GM18868 (cell line): ENCODE measurements at regions not wholly inside any gene's neighbourhood (a gene's known extent, or its start where the extent isn't known, plus 50 kb on each side); places are given as distances from the start of the nearest gene placed in this dataset.
"Not testable (repeated sequence)": the region's sequence is repeated elsewhere in the genome, so short reads cannot be mapped to it uniquely, and the experiment has no call there.

Experiments used
- ATAC-seq: cut with Tn5 transposase; IDR thresholded peaks from one replicate; pipeline ENCODE4 v1.9.1; 2021; ENCODE audit warnings: mild to moderate bottlenecking, moderate library complexity; ENCODE audit not compliant: unreplicated experiment

DNA sequence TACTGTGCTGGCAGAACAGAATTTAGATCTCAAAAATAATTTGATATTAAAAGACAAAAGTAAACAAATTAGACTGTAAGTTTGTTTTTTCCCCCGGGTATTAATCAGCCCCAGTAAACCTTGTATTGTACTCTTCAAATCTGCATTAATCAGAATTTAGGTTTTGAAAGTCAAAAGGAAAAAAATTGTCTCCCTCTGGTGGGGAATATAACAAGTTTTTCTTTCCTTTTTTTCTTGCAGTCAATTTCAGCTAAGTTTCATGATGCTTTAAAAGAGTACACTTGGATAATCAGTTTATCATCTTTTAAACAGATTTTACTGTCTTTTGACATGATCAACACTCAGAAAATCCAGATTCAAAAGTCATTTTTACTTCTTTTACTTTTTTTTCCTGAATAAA lies 134.5 kb upstream of the PKN2 start:
- no peak for ATAC-seq

- ATAC-seq: no peak
Measured at GRCh38 chr1:88552226-88552625, 131.8 kb upstream of the PKN2 start.

DNA sequence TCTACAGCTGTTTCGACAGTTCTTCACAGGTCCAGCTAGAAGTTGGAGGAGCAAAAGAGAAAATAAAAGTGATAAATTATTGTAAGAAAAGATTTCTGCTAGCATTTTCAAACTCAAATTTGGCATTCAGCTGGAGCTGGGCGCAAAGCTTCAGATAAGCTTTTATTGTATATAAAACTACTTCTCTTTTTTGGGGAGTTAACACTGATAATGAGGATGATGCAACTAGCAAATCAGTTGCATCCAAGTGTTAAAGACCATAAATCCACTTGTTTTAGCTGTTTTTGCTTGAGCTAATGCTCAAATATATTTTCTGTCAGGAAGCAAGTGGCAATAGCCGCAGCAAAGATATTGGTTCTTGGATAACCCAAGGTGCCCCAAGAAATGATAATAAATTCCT lies 127.1 kb upstream of the PKN2 start:
- no peak for ATAC-seq

DNA sequence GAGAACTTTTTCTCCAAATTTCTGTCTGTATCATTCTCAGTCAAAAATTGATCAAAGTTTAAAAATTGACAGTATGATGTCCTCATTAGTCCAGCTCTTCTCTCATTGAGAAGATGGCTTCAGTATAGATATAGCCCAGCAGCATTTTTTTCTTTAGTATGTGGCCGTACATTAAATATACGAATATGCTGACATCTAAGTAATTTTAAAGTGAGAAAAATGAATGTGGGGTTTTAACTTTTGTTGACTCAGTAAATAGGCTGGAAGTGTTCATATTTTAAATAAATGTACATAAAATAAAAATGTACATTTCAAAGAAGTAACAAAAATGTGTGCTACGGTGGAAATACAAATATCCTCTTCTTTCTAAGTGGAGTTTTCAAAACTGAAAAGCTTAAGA lies 123.5 kb upstream of the PKN2 start:
- no peak for ATAC-seq

DNA sequence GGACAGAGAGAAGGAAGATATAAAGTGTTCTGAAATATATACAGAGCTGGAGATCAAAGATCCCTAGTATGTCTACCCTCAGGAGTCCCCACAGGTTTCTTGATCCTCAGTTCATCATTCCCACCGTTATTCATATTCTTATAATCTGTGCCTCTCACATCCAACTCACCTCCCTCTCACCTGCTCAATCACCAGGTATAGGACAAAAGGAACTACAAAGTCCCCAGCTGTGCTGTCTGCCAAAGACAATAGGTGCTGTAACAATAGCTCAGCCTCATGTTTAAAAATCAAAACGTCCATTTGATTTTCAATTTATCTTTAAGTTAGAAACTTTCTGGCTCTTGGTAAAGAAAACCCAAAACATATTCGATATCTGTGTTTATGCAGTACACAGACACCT lies 121.1 kb upstream of the PKN2 start:
- ATAC-seq: no peak

- ATAC-seq: no peak
Measured at GRCh38 chr1:88566615-88567387, 117.3 kb upstream of the PKN2 start.

DNA sequence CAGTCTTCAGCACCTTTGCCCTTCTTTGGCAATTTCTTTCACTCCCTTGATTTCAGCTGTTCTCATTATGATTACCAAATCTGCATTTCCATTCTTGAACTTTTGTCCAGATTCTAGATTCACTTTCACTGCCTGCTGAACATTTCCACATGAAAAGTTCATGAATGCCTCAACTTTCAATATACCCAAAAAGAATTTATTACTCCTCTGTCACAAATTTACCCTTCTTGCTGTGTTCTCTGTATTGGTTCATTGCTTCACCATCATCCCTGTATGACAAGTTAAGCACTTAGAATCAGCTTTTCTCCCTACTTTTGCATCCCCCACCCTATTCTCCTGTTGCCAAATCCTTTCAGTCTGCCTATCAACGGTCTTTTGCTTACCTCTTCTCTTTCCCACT lies 112.6 kb upstream of the PKN2 start:
- ATAC-seq: no peak

DNA sequence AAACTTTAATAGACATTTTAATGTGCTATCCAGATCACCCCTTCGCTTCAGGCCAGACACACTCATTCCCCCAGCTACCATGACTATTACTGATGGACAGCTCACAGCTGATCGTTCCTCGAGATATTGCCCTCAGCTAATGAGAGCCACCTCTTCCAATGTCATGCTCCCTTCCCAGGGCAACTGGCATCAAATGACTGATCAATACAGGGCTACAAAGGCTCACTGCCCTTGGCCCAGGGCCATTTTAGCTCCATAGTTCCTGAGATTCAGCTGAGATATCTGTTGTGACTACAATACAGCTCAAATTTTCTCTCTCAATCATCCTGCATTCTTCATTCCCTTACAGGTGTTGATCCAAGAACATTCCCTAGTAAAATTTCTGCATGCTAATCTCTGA lies 104.5 kb upstream of the PKN2 start:
- no peak for ATAC-seq

GRCh38 chr1:88581703-88582102 lies 102.4 kb upstream of the PKN2 start:
- ATAC-seq: no peak

- no peak for ATAC-seq
Measured at GRCh38 chr1:88593358-88593757, 90.7 kb upstream of the PKN2 start.

DNA sequence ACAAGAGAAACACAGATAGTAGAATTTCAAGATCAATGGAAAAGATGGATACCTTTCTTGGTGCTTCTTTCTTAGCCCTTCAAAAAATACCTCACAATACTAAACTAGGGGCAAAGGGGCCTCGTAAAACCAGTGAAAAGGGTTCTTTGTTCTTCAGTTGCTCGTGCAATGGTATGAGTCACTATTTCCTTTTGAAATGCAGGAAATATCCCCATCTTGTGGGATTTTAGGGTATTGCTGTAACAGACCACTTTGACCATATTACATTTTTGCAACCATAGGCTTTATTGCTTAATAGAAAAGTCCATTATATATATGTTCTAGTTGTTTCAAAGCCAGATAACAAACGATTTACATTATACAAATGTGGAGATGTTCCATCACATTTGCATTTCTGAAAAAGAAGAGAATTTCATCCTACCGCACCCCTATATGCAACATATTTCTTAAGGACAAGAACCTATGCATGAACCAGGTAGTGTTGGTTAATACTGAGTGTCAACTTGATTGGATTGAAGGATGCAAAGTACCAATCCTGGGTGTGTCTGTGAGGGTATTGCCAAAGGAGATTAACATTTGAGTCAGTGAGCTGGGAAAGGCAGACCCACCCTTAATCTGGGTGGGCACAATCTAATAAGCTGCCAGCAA lies 88.6 kb upstream of the PKN2 start:
- ATAC-seq: peak; percentile 78

DNA sequence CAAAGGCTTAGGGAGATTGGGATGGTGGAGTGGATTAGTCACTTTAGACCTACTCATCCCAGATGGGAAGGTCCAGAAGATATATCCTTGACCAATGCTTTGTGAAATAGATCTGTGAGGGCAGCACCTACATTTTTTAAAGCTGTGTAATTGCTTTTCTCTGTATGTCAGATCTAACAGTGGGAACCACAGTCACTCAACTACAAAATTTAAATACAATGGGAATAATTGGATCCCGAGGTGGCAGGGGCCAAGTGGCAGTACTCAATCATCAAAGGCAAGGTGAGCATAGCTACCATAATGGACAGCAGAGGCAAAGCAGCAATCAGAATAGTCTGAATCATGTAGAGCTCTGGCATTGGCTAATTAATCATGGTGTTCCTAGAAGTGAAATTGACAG lies 86.1 kb upstream of the PKN2 start:
- not testable (repeated sequence) for ATAC-seq

- peak; percentile 81 for ATAC-seq
Measured at GRCh38 chr1:88608139-88608943, 75.7 kb upstream of the PKN2 start.

DNA sequence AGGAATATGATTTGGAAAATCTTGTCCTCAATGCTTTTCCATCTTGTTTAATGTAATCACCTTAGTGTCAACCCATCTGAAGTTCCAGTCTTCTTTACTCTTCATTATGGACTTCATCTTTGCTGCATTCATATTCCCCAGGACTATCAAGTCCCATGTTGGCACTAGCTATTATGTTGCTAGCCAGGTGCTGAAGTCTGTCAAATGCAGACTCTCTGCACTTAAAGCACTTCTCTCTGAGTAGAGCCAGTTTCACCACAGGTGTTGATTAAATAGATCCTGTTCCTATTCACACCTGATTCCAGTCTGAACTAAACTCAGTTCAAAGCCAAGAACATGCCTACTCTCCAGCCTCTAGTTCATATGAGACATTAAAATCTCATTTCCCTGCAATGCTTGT lies 75.0 kb upstream of the PKN2 start:
- ATAC-seq: no peak

DNA sequence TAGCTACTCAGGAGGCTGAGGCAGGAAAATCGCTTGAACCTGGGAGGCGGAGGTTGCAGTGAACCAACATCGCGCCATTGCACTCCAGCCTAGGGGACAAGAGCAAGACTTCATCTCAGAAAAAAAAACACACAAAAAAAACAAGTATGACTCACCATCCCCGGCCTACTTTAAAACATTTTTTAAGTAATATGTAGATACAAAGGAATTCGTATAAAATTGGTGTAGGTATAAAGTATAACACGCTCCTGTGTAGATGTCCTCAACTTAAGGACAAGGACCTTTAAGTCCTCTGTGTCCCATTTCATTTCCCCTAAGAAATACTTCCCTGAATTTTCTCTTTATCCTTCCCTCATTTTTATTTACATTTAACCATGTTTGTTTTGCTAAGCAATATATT lies 73.4 kb upstream of the PKN2 start:
- ATAC-seq: no peak

DNA sequence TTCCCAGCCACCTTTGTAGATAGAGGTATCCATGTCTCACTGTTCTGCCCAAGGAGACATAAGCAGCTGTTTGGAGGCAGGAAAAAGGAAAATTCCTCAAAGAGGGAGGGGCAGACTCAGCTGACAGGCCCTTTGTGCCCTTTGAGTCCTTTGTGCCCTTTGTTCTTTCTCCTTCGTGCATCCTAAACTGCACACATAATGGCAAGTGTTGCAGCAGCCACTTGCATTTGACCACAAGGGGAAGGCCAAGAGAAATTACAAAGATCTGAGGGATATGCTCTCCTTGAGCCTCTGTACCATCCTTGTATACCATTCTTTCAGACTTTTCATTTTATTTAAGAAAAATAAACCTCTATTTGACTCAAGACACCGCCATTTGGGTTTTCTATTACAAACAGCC lies 71.8 kb upstream of the PKN2 start:
- ATAC-seq: no peak

GRCh38 chr1:88612773-88613172 lies 71.3 kb upstream of the PKN2 start:
- ATAC-seq: no peak

DNA sequence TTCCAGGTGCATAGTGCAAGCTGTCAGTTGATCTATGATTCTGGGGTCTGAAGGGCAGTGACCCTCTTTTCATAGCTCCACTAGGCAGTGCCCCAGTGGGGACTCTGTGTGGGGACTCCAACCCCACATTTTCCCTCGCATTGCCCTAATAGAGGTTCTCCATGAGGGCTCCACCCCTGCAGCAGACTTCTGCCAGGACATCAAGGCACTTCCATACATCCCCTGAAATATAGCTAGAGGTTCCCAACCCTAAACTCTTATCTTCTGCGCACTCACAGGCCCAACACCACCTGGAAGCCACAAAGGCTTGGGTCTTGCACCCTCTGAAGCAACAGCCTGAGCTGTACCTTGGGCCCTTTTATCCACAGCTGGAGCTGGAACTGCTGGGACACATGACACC lies 65.7 kb upstream of the PKN2 start:
- ATAC-seq: no peak

GRCh38 chr1:88623101-88623500 lies 61.0 kb upstream of the PKN2 start:
- not testable (repeated sequence) for ATAC-seq
